ENCODE measurements at regions not wholly inside any gene's neighbourhood (a gene's known extent, or its start where the extent isn't known, plus 50 kb on each side); places are given as distances from the start of the nearest gene placed in this dataset.
"Not testable (repeated sequence)": the region's sequence is repeated elsewhere in the genome, so short reads cannot be mapped to it uniquely, and the experiment has no call there.

DNA sequence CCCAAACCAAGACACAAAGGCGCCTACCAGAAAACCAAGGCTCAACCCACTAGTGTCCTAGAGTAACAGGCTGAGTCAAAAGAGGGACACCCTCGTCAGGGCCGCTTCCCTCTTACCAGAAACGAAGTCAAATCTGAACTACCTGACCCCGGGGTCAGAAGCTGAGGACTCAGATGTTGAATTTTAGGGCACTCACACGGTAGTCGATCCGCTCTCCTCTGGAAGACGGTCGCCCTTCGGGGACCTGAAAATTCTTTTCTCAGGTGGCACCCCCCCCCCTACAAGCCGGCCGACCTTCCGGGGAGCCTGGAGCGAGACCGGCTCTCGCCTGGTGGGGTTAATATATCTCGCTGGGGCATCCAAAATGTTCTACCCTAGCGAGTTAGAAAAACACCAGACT lies 121.1 kb upstream of the KCNJ3 start:
- no peak for FAIRE-seq
- no peak for DNase-seq (ENCODE audit: low spot score in 2 of 2)

- no peak for FAIRE-seq
- DNase-seq (ENCODE audit: low spot score in 2 of 2), result no peak
These were observed 117.7 kb upstream of the KCNJ3 start for GRCh38 chr2:154580767-154581166.

DNA sequence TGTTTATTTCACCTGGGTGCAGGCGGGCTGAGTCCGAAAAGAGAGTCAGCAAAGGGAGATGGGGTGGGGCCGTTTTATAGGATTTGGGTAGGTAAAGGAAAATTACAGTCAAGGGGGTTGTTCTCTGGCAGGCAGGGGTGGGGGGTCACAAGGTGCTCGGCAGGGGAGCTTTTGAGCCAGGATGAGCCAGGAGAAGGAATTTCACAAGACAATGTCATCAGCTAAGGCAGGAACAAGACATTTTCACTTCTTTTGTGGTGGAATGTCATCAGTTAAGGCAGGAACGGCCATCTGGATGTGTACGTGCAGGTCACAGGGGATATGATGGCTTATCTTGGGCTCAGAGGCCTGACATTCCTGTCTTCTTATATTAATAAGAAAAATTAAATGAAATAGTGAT lies 115.8 kb upstream of the KCNJ3 start:
- not testable (repeated sequence) for DNase-seq (ENCODE audit: low spot score in 2 of 2); FAIRE-seq

DNA sequence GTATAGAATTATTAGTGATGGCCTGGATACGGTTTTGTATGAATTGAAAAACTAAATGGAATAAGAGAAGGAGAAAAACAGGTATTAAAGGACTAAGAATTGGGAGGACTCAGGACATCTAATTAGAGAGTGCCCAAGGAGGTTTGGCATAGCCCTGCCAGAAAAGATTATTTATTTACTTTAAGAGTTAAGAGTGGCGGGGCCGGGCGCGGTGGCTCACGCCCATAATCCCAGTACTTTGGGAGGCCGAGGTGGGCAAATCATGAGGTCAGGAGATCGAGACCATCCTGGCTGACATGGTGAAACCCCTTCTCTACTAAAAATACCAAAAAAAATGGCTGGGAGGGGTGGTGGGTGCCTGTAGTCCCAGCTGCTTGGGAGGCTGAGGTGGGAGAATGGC lies 115.2 kb upstream of the KCNJ3 start:
- FAIRE-seq; DNase-seq (ENCODE audit: low spot score in 2 of 2): not testable (repeated sequence)

- DNase-seq (ENCODE audit: low spot score in 2 of 2) (no peak), FAIRE-seq (no peak)
These were observed 110.8 kb upstream of the KCNJ3 start for GRCh38 chr2:154587739-154588138.

DNA sequence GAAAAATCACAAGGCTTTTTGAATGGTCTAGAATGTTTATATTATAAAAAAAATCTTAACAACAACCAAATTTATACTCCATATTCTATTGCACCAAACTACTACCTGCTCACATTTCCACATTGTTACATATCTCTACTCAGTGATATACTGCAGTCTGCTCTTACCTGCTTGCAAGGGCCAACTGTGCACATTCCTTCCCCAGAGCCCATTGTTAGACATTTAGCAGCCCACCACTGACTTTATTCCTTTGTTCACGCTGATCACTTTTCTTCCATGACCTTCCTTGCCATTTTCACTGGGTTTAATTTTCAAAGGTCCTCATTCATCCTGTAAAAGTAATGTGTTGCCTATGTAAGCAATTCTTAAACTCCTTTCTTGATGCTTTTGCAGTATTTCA lies 109.7 kb upstream of the KCNJ3 start:
- FAIRE-seq (no peak), DNase-seq (ENCODE audit: low spot score in 2 of 2) (no peak)

DNA sequence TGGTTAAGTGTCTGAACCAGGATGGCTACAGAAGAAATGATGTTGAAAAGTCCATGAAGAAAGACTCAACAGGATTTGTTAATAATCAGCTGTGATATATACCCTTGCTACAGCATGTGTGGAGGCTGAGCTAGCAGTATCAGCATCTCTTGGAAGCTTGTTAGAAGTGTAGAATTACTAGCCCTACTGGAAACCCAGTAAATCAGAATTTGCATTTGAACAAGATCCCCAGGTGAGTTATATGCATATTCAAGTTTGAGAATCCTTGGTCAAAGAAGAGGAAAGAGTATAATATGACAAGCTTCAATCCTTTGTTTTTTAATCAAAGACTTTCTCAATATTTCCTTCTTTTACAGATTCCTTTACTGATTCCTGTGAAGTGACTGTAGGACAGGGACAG lies 109.0 kb upstream of the KCNJ3 start:
- no peak for FAIRE-seq

DNA sequence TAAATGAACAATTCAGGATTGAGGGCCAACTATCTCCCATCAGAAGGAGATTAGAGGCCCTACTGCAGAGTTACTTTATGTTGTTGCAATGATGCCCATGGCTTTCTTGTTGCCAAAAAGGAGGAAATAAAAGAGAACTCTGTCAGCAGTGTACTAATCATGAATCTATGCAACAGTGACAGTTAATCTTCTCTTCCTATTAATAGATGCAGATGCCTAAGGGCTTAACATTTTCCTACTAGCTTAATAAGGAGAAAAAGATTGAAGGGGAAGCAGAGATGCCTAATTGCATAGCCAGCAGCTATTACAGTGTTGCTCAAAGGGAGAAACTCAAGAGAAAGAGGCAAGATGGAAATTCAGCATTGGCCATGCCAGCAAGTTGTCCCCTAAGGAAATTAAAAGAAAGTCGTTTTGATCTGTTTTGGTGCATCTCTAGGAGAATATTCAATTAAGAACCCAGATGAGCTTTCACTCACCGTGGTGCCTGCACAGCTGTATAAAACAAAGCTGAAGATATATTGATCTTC lies 107.1 kb upstream of the KCNJ3 start:
- FAIRE-seq, result no peak

More for the DNA sequence above, 109.0 kb upstream of the KCNJ3 start:
- no peak for DNase-seq (ENCODE audit: low spot score in 2 of 2)

GRCh38 chr2:154599189-154599588 lies 99.3 kb upstream of the KCNJ3 start:
- DNase-seq (ENCODE audit: low spot score in 2 of 2) (no peak), FAIRE-seq (no peak)

More for the DNA sequence above, 107.1 kb upstream of the KCNJ3 start:
- no peak for DNase-seq (ENCODE audit: low spot score in 2 of 2)

DNA sequence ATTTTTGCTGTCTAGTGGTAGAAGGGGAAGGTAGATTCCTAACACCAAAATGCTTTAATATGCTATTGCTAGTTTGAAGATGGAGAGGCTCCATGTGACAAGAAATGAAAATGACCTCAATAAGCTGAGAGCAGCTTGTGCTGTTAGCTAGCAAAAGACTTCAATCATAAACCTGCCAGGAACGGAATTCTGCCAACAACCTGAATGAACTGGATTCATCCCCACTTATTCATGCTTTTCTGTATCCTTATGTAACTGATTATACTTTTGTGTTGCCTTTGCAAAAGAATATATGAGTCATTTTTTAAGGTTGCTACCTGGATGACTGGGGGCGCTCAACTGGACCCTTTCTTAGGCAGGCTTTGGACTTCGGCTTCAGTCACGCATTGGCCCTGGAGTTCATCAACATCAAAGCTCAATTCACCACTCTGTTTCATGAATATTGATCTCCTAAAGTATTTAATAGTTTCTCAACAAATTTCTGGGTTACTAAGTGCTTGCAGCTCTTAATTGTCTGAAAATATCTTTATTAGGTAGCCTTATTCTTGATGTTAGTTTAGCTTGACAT lies 97.5 kb upstream of the KCNJ3 start:
- no peak for DNase-seq (ENCODE audit: low spot score in 2 of 2)
- no peak for FAIRE-seq

DNA sequence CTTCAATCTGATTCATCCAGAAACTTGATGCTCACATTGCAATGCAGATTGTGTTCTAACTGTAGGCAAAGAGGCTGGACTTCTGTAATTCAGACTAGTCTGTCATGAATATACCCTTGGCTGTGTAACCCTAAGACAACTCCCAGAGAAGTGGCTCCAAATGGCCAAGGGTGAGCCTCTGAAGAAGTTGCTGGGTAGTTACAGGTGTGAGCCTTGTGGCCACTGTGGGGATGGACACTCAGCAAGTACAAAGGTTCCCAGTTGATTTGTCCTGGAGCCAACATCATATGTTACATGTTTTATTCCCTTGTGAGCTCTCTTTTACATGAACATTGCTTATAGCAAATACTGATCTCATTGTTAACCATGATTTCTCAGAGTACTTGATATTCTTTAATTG lies 94.8 kb upstream of the KCNJ3 start:
- no peak for FAIRE-seq
- DNase-seq (ENCODE audit: low spot score in 2 of 2), result no peak

GRCh38 chr2:154608438-154608837 lies 90.1 kb upstream of the KCNJ3 start:
- DNase-seq (ENCODE audit: low spot score in 2 of 2) (no peak), FAIRE-seq (no peak)

DNA sequence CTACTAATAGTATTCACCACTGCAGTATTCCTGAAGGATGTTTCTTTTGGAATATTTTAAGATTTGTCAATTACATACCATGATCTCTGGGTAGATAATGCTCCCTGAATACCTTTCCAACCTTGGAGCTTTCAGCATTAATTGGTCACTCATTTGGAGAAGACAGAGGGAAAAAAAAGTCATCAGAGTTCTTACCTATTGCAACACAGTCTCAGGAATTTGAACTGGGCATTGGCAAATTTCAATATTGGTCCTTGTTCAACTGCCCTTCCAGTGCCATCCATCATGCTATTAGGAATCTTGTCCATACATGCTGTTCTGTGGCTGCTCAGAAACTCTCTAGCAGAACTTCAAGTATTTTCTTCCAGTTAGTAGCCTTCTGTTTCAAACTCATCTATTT lies 83.6 kb upstream of the KCNJ3 start:
- DNase-seq (ENCODE audit: low spot score in 2 of 2), result no peak
- FAIRE-seq, result no peak

DNA sequence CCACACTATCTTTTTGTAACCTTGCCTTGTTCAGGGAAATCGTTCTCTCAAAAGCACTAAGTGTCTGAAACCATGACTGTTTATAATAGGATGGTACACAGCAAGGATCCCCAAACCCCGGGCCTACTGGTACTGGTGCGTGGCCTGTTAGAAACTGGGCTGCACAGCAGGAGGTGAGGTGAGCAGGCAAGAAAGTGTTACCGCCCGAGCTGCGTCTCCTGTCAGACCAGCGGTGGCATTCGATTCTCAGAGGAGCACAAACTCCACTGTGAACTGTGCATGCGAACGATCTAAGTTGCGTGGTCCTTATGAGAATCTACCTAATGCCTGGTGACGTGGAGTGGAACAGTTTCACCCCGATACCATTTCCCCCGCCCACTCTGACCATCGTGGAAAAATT lies 81.8 kb upstream of the KCNJ3 start:
- FAIRE-seq, result no peak
- DNase-seq (ENCODE audit: low spot score in 2 of 2), result no peak

GRCh38 chr2:154620471-154620870 lies 78.0 kb upstream of the KCNJ3 start:
- no peak for DNase-seq (ENCODE audit: low spot score in 2 of 2)
- no peak for FAIRE-seq

GRCh38 chr2:154623819-154624218 lies 74.7 kb upstream of the KCNJ3 start:
- FAIRE-seq (peak; percentile 33), DNase-seq (ENCODE audit: low spot score in 2 of 2) (peak in 1 of 2 donors; percentile 16)

GRCh38 chr2:154637456-154637855 lies 61.0 kb upstream of the KCNJ3 start:
- FAIRE-seq (no peak), DNase-seq (ENCODE audit: low spot score in 2 of 2) (no peak)

DNA sequence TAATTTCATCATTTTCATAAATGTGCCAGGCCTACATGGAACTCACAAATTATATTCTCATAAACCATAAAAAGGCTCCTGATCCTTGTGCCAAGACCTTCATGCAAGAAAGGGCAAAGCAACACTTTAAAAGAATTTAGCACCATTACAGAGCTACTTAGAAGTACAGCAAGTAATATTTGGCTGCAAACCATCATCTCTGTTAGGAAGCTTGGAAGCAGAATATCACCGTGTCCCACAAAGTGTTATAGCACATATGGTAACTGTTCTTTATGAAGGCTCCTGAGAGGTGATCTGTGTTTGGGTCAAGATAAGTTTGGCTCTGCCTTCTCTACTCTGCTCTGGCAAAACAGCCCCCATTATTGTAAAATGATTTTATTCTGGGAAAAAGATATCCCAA lies 59.7 kb upstream of the KCNJ3 start:
- no peak for DNase-seq (ENCODE audit: low spot score in 2 of 2)
- no peak for FAIRE-seq

- FAIRE-seq, result no peak
These were observed 58.5 kb upstream of the KCNJ3 start for GRCh38 chr2:154640000-154640399.

More at GRCh38 chr2:154640000-154640399, 58.5 kb upstream of the KCNJ3 start:
- no peak for DNase-seq (ENCODE audit: low spot score in 2 of 2)

All from frontal cortex (tissue), 3 donors.